ENCODE measurements at regions not wholly inside any gene's neighbourhood (a gene's known extent, or its start where the extent isn't known, plus 50 kb on each side); places are given as distances from the start of the nearest gene placed in this dataset.
"Not testable (repeated sequence)": the region's sequence is repeated elsewhere in the genome, so short reads cannot be mapped to it uniquely, and the experiment has no call there.

DNA sequence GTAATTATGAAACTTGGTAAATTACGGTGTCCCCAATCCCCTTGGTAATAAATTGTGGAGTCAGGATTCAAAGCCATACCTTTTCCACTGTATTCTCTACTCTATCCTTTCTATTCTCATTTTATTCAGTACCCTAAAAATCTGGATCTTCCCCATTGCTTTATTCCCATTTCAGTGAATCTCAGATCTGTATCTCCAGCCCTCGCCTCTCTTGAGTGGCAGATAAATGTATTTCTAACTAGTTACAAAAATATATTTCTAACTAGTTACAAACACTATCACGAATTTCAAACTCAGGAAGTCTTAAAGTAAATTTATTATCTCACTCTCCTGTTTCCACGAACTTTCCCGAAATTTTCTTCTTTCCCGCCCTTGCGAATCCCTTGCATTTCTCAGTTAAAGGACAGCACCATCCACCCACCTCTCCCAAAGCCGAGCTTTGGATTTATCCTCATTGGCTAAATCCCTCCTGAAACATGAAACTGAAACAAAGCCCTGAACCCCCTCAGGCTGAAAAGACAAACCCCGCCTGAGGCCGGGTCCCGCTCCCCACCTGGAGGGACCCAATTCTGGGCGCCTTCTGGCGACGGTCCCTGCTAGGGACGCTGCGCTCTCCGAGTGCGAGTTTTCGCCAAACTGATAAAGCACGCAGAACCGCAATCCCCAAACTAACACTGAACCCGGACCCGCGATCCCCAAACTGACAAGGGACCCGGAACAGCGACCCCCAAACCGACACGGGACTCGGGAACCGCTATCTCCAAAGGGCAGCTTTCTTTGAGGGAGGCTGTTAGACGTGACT lies 164.3 kb upstream of the PABPC3 start:
- Mint-ChIP-seq H3K27me3 (peaks cover 40% of the 10 kb centered on the region), H3K27ac (no peak overlapping the region), H3K4me1 (peaks cover 15% of the 10 kb centered on the region), H3K4me3 (no peak overlapping the region), H3K36me3 (no peaks in the 10 kb centered on the region), H3K9me3 (no peaks in the 10 kb centered on the region)
- no peak for ATAC-seq

DNA sequence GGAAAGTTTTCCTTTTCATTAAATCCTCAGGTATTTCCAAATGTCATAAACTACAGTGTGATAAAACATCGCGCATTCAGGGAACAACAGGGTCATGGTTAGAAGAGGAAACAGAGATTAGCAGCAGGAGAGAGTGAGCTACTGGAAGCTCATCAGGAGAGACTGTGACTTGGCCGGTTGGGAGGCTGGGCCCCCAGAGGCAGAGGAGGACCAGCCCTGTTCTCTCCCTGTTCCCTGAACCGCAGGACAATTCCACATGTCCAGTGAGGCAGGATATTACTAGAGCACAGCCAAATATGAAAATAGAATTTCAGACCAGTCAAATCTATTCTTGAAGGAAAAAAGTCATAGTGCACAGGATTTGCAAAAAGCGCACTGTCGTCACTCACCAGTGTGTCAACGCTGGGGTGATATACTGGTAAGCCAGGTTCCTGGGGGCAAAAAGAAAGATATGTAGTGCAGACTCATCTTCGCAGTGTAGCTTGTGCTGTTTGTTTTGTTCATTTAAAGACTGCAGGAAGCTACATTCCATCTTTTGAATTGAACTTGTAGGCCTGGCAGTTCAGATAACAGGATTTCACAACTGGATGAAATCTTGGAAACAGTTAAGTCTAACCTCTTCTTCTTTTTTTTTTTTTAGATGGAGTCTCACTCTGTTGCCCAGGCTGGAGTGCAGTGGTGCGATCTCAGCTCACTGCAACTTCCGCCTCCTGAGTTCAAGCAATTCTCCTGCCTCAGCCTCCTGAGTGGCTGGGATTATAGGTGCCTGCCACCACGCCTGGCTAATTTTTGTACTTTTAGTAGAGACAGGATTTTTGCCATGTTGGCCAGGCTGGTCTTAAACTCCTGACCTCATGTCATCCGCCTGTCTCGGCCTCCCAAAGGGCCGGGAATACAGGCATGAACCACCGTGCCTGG lies 162.6 kb upstream of the PABPC3 start:
- not testable (repeated sequence) for ATAC-seq, H3K4me3 Mint-ChIP-seq, H3K36me3 Mint-ChIP-seq, H3K9me3 Mint-ChIP-seq, H3K27ac Mint-ChIP-seq
- H3K4me1 Mint-ChIP-seq: peaks cover 15% of the 10 kb centered on the region
- H3K27me3 Mint-ChIP-seq: peaks cover 52% of the 10 kb centered on the region

DNA sequence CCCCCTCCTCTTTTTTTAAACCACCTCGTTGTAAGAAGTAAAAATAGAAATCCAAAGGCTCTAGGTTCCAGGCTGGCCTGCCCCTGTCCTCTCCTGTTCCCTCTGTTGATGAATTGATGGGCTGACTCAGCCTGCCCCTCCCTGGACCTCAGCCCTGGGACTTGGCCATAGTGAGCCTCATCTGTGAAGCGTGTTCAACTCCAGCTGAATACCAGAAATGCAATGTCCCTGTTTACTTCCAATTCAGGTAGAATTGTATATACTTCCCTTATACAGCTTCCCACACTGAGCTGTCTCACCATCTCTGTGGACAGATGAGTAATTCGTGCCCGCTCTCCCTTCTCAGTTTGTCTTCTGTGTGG lies 161.9 kb upstream of the PABPC3 start:
- not testable (repeated sequence) for H3K27ac Mint-ChIP-seq, ATAC-seq, H3K4me3 Mint-ChIP-seq, H3K9me3 Mint-ChIP-seq, H3K36me3 Mint-ChIP-seq
- Mint-ChIP-seq H3K27me3 (peaks cover 58% of the 10 kb centered on the region), H3K4me1 (peaks cover 15% of the 10 kb centered on the region)

DNA sequence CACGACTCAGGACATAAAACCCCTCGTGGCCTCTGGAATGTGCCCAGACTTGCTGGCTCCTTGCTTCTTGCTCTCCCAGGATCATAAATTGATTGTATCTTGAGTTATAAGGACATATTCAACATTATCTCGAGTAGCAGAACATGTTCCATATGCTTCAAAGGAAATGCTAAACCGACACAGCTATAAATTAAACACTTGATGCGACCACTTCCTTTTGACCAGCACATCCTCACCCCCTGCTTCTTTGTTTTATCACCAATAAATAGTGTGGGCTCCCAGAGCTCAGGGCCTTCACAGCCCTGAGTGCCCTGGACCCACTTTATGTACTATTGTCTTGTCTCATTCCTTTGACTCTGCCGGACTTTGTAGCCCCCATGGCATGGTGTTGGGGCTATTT lies 157.0 kb upstream of the PABPC3 start:
- ATAC-seq: no peak
- H3K27me3 Mint-ChIP-seq: peaks cover 31% of the 10 kb centered on the region
- no peak overlapping the region for H3K4me3 Mint-ChIP-seq
- H3K36me3 Mint-ChIP-seq: no peaks in the 10 kb centered on the region
- no peaks in the 10 kb centered on the region for H3K4me1 Mint-ChIP-seq
- peaks cover 3% of the 10 kb centered on the region for H3K9me3 Mint-ChIP-seq
- H3K27ac Mint-ChIP-seq: no peak overlapping the region

DNA sequence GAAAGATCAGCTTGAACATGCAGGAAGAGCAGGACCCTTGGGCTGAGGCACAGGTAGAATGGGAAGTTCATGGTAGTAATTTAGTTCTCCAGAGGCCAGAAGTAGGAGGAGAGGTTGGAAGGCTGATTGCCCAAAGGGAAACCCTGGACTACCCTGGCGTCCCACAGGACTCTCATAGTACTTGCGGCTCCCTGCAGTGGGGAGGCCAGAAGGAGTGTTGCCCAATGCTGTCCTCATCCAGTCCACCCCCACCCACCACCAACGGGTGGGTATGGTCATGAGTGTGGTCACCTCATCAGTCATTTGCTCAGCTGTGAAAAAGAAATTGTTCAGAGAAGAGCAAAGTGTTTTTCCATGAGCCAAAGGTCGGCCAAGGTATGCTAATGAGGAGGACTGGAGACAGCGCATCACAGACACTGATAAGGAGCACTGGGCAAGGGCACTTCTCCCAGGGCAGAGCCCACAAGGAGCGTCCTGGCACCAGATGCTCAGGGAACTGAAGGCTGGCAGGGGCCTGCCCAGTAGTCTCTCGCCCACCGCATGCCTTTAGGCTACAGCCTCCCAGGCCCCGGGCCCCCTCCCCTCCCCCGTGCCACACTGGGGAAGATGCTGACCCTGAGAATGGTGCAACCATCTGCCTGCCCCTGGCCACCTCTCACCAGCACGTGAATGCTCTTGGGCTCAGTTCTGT lies 154.8 kb upstream of the PABPC3 start:
- H3K27ac Mint-ChIP-seq, H3K4me3 Mint-ChIP-seq, H3K4me1 Mint-ChIP-seq, H3K36me3 Mint-ChIP-seq, ATAC-seq, H3K9me3 Mint-ChIP-seq: not testable (repeated sequence)
- peaks cover 24% of the 10 kb centered on the region for H3K27me3 Mint-ChIP-seq

DNA sequence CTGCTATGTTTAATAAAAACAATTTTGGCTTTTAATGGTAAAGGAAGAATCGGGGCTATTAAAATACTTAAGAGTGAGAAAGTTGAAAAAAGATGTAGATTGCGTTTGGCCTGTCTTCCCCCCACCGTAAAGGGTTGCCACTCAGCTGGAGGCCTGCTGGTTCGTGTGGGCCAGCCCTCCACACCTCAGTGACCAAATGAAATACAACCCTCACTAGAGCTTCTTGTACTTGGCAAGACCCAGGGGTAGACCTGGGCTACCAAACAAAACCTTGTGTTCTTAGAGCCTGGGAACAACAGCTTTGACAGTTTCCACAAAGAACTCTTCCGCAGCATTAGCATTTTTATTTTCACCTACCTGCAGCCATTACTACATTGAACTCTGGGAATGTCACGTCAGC lies 152.8 kb upstream of the PABPC3 start:
- ATAC-seq: no peak
- Mint-ChIP-seq H3K27me3 (peaks cover 14% of the 10 kb centered on the region), H3K27ac (no peak overlapping the region), H3K9me3 (peaks cover under 1% of the 10 kb centered on the region), H3K4me1 (no peaks in the 10 kb centered on the region), H3K4me3 (no peak overlapping the region), H3K36me3 (no peaks in the 10 kb centered on the region)

DNA sequence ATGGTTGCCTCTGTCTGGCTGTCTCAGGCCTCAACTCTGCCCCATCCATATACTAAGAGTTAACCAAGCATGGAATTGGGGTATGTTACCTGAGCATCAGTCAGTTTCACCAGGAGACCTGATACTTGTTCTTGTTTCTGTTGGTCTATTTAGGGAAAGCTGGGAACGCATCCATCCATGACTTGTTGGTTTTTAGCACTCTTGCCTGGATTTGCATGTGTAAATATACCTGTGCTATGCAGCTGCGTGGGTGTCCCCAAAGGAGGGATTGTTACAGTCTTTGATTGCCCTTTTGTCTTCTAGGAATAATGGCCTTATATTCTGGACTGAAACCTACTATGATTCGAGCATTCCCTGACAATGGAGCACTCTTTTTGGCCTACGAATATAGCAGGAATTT lies 151.9 kb upstream of the PABPC3 start:
- not testable (repeated sequence) for H3K9me3 Mint-ChIP-seq, H3K27ac Mint-ChIP-seq, H3K27me3 Mint-ChIP-seq, ATAC-seq, H3K4me1 Mint-ChIP-seq, H3K36me3 Mint-ChIP-seq, H3K4me3 Mint-ChIP-seq

DNA sequence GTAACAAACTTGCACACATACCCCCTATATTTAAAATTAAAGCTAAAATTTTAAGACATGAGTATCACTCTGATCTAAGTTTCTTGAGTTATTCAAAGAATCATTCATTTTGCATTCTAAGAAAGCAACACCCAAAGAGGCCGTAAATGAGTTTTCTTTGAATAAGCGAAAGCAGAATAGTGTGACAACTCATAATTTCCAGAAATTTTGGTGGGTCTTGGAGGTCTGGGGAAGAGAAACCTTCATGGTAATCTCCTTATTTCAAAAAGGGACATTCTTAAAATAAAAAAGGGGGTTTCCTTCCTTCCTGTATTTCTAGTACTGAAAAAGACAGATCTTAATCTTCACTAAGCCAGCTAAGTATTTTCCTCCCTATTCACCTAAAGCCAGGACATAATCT lies 147.0 kb upstream of the PABPC3 start:
- Mint-ChIP-seq H3K27ac (peak overlapping the region; percentile 16), H3K4me1 (peaks cover 17% of the 10 kb centered on the region), H3K4me3 (peak overlapping the region; percentile 6)
- H3K9me3 Mint-ChIP-seq, ATAC-seq, H3K27me3 Mint-ChIP-seq, H3K36me3 Mint-ChIP-seq: not testable (repeated sequence)

DNA sequence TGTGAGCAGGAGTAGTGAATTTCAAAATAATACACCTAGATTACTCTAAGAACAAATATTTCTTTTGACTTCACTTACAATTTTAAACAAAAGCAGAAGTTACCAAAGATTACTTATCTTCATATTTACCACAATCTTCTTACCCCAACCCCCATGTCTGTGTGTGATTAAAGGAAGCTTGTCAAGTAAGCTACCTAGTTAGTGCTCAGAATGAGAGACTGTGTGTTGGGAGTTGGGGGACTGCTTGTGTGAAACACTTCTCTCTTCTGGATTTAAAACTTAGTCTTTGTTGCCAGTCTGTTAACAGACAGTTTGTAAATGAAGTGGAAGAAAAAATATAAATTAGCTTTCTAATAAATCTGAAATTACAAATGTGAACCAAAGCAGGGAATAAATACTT lies 145.3 kb upstream of the PABPC3 start:
- H3K4me1 Mint-ChIP-seq: peaks cover 17% of the 10 kb centered on the region
- H3K27ac Mint-ChIP-seq, H3K27me3 Mint-ChIP-seq, H3K9me3 Mint-ChIP-seq, H3K4me3 Mint-ChIP-seq, ATAC-seq, H3K36me3 Mint-ChIP-seq: not testable (repeated sequence)

DNA sequence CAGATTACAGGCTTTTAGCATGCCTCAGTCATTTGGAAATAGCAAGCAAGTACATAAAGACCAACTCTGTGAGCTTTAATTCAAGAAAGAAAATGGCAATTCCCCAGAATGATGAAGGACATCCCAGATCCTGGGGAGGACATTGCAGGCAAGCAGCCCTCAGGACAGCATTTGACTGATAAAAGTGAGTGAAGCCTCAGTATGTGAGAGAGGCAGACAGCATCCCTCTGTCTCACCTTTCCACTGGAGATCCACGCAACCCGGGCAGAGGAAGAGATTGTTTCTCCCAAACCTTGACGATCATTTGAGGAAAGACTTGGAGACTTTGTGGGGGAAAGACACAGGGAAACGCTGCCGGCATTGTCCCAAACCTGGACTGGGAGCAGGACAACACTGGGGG lies 128.0 kb upstream of the PABPC3 start:
- not testable (repeated sequence) for H3K27ac Mint-ChIP-seq, H3K36me3 Mint-ChIP-seq, ATAC-seq, H3K4me3 Mint-ChIP-seq, H3K4me1 Mint-ChIP-seq, H3K9me3 Mint-ChIP-seq
- H3K27me3 Mint-ChIP-seq: peaks cover 32% of the 10 kb centered on the region

DNA sequence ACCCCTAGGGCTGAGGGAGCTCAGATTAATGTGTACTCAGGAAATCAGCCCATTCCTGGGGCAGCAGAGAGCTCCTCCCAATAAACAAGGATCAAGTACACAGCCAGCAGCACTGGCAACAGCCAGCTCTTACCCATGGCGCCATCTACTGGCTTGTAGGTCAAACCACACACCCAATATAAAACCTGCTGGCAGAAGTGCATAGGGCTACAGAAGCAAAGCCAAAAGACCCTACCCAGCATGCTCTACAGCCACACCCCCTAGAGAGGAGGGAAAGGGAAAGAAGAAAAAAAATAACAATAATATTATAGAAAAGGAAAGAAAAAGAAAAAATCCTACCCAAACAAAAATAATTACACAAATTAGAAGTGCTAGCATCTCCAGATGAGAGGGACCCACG lies 127.5 kb upstream of the PABPC3 start:
- H3K4me3 Mint-ChIP-seq, H3K9me3 Mint-ChIP-seq, H3K4me1 Mint-ChIP-seq, H3K27ac Mint-ChIP-seq, H3K36me3 Mint-ChIP-seq, ATAC-seq: not testable (repeated sequence)
- peaks cover 32% of the 10 kb centered on the region for H3K27me3 Mint-ChIP-seq

DNA sequence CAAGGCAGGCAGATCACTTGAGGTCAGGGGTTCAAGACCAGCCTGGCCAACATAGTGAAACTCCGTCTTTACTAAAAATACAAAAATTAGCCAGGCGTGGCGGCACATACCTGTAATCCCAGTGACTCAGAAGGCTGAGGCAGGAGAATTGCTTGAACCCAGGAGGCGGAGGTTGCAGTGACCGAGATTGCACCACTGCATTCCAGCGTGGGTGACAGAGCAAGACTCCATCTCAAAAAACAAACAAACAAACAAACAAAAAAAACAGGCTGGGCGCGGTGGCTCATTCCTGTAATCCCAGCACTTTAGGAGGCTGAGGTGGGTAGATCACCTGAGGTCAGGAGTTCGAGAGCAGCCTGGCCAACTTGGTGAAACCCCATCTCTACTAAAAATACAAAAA lies 122.8 kb upstream of the PABPC3 start:
- H3K9me3 Mint-ChIP-seq, H3K4me1 Mint-ChIP-seq, H3K4me3 Mint-ChIP-seq, ATAC-seq, H3K36me3 Mint-ChIP-seq, H3K27ac Mint-ChIP-seq: not testable (repeated sequence)
- peaks cover 56% of the 10 kb centered on the region for H3K27me3 Mint-ChIP-seq

DNA sequence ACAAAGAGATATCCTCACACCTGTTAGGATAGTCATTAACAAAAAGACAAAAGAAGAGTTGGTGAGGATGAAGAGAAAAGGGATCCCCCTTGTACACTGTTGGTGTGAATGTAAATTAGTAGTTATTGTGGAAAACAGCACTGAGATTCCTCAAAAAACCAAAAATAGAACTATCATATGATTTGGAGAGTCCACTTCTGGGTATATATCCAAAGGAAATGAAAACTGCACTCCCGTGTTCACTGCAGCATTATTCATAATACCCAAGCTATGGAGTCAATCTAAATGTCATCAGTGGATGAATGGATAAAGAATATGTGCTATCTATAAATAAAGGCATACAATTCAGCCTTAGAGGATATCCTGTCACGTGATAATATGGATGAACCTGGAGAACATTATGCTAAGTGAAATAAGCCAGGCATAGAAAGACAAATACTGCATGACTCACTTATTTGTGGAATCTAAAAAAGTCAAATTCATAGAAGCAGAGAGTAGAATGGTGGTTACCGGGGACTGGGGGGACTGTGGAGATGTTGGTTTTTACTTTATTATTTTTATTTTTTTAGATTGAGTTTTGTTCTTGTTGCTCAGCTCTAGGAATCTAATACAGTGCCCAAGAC lies 114.6 kb upstream of the PABPC3 start:
- H3K4me3 Mint-ChIP-seq, ATAC-seq, H3K36me3 Mint-ChIP-seq, H3K27ac Mint-ChIP-seq, H3K9me3 Mint-ChIP-seq, H3K4me1 Mint-ChIP-seq: not testable (repeated sequence)
- H3K27me3 Mint-ChIP-seq: peaks cover 39% of the 10 kb centered on the region

DNA sequence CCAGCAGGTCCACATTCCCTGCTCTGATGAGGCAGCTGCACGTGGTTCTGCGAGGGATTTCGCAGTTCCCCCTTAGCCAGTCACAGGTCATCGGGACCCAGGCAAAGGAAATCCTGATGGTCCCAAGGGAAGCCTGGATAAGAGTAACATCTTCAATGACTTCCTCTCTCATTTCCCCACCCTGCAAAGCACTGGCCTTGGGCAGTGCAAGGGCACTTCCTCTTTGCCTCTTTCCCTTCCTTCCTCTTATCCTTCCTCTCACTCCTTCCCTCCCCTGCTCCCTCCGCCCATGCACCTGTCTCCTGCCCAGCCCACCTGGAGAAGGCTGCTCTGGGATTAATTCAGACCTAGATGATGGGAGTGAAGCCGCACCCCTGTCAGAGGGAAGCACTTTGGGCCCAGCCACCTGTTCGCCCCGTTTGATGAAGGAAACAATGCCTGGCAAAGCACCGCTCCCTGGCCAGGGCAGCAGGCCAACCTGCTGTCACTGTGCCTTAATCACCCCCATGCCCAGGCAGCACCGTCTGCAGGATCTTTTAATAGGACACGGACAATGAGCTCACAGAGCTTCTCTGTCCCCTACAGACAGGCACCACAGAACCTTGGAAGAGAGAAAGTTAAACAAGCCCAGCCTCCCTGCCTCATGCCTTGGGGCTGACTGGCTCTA lies 113.5 kb upstream of the PABPC3 start:
- Mint-ChIP-seq H3K4me1 (peaks cover 8% of the 10 kb centered on the region), H3K36me3 (no peaks in the 10 kb centered on the region), H3K27ac (no peak overlapping the region), H3K27me3 (peaks cover 42% of the 10 kb centered on the region), H3K4me3 (no peak overlapping the region), H3K9me3 (no peaks in the 10 kb centered on the region)
- ATAC-seq: peak; percentile 16

DNA sequence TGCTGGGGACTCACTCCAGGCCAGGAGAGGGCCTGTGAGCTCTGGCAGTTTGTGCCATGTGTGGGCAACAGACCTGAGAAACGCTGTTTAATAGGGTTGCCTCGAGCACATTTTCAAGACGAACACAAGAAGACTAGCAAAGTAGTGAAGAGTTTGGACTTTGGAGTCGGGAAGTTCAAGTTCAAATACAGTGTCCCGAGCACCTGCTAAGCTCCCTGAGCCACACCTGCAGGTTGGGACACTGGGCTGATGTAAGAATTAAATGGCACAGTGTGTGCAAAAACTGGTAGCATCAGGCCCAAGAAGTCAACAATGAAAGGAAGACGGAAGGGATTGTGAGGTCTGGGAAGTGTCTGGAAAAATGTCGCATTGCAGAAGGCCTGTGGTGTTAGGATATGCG lies 112.8 kb upstream of the PABPC3 start:
- Mint-ChIP-seq H3K4me1 (peaks cover 8% of the 10 kb centered on the region), H3K27me3 (peaks cover 47% of the 10 kb centered on the region), H3K4me3 (no peak overlapping the region), H3K27ac (no peak overlapping the region), H3K36me3 (no peaks in the 10 kb centered on the region), H3K9me3 (no peaks in the 10 kb centered on the region)
- ATAC-seq: no peak
